ENCODE measurements at regions not wholly inside any gene's neighbourhood (a gene's known extent, or its start where the extent isn't known, plus 50 kb on each side); places are given as distances from the start of the nearest gene placed in this dataset.
A peak's percentile ranks its signal among the peaks of the same experiment; 100 is the strongest.

- intact Hi-C loops (cut with DNase I) = no loop called here
- peak; percentile 82 for DNase-seq (ENCODE audit: low spot score)
Observed at GRCh38 chr9:36728651-36729520, 156.2 kb downstream of the MELK start.

GRCh38 chr9:36729906-36730305, 157.2 kb downstream of the MELK start:
- DNase-seq (ENCODE audit: low spot score) = no peak
- intact Hi-C loops (cut with DNase I) = no loop called here

DNA sequence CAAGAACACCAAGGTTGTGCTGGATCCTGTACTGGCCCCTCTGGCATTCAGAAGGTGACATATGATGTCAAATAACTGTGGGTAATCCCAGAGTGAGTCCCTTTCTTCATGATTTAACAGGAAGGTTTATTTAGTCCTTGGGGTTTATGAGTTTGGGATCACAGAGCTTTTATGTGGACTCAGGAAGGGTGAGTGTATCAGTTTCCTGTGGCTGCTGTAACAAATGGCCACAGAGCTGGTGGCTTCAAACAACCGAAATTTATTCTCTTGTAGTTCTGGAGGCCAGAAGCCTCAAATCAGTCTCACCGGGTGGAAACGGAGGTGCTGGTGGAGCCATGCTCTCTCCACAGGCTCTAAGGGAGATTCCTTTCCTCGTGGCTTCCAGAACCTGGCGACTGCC, 157.7 kb downstream of the MELK start:
- DNase-seq (ENCODE audit: low spot score) = no peak
- intact Hi-C loops (cut with DNase I) = no loop called here

DNA sequence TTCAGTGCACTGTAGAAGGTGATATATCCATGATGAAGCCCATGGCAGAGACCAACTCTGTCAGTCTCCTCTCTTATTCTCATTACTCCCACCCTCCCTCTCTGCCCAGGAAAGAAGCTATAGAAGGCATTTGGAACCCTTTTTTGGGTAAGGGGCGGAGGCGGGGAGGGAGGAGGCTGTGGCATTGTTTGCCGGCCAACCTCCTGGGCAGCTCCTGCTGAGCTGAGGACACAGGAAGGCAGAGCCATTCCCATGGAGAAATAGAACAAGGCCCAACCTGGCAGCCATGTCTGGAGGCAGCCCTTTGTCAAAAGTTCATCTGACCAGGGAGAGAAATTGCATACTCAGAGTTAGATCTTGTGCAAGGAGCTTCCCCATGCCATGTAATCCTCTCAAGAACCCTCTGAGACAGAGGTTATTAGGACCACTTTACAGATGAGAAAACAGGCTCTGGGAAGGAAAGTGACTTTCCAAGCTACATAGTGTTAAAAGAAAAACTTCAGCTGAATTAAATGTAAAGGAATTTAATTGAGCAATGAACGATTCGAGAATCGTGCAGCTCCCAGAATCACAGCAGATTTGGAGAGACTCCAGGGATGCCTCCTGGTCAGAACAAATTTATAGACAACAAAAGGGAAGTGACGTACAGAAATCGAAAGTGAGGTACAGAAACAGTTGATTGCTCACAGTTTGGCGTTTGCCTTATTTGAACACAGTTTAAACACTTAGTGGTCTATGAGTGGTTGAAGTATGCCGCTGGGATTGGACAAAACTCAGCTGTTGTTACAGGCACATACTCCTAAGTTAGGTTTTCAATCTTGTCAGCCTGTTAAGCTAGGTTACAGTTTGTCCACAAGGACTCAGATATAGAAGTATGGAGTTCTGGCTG, 158.6 kb downstream of the MELK start:
- intact Hi-C loops (cut with DNase I) = no loop called here
- DNase-seq (ENCODE audit: low spot score) = peak; percentile 55

- intact Hi-C loops (cut with DNase I) = no loop called here
- peak; percentile 51 for DNase-seq (ENCODE audit: low spot score)
Observed at GRCh38 chr9:36734737-36735136, 162.0 kb downstream of the MELK start.

DNA sequence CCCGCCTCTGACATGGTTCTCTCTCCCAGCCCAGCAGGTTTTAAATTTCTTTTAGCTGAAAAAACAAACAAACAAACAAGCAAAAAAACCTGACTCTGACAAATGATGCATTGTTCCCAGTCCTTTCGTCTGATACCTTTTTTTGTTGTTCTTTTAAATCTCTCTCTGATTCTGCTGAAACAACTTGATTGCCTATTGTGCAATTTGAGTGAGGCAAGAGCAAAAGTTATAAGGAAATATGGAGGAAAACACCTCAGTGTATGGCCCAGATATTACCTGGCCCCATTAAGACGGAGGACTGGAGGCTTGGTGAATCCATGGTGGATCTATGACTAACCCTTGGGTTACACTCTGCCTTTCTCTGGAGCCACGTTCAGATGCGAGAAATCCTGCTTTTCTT, 164.0 kb downstream of the MELK start:
- DNase-seq (ENCODE audit: low spot score) = no peak
- intact Hi-C loops (cut with DNase I) = no loop called here

- intact Hi-C loops (cut with DNase I) = no loop called here
- DNase-seq (ENCODE audit: low spot score) = peak; percentile 76
Observed at GRCh38 chr9:36738318-36738976, 165.8 kb downstream of the MELK start.

DNA sequence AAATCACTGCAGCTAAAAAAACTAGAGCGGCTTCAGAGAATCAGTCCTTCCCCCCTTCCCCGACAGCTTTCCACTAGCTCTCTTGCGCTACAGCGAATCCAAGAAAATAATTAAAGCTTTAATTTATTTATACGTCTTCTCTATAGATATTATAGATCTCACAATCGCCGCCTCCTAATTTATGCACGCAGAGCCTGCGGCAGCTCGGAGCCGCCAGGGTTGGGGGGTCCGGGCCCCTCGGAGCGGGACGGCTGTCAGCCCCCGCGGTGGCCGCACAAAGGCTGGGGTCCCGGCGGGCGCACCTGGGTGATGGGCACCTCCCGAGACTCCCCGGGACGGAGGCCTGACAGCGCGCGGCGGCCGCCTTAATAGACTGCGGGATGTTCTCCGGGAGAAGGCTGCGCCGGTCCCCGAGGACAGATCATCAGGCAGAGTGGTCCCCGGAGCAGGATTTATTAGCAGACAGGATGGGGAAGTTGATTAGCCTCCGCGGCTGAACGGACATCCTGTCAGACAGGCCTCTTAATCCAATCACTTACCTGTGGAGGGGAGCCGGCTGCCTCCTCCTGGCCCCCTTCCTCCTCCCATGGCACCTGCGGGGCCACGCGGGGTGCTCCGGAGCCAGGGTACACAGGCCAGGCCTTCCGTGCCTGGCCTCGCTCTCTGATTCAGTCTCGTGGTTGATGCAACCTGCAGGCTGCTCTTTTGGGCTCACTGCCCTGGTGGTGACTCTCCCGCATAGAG, 166.8 kb downstream of the MELK start:
- peak; percentile 51 for DNase-seq (ENCODE audit: low spot score)
- intact Hi-C loops (cut with DNase I) = no loop called here

- intact Hi-C loops (cut with DNase I) = no loop called here
- no peak for DNase-seq (ENCODE audit: low spot score)
Observed at GRCh38 chr9:36742264-36742663, 169.6 kb downstream of the MELK start.

GRCh38 chr9:36744678-36745077, 172.0 kb downstream of the MELK start:
- intact Hi-C loops (cut with DNase I) = no loop called here
- no peak for DNase-seq (ENCODE audit: low spot score)

- no peak for DNase-seq (ENCODE audit: low spot score)
- intact Hi-C loops (cut with DNase I) = no loop called here
Observed at GRCh38 chr9:36745977-36746376, 173.3 kb downstream of the MELK start.

DNA sequence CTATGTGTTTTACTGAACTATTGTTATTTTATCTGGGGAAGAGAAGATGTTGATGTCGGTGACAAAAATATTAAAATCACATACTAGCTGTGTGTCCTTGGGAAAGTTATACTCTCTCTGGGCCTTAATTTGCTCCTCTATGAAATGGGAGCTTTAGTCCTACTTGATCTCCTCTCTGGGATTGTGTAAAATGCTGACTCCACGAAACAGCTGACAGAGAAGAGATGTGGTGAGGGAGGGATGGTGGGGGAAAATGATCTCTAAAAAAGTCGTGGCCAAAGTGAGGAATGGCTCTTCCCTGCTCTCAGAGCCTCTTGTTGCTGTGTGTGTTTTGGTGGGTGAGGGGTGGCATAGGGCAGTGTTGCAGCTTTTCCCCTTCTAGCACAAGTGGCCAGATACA, 173.7 kb downstream of the MELK start:
- intact Hi-C loops (cut with DNase I) = no loop called here
- no peak for DNase-seq (ENCODE audit: low spot score)

- intact Hi-C loops (cut with DNase I) = no loop called here
- no peak for DNase-seq (ENCODE audit: low spot score)
Observed at GRCh38 chr9:36748322-36748899, 175.7 kb downstream of the MELK start.

DNA sequence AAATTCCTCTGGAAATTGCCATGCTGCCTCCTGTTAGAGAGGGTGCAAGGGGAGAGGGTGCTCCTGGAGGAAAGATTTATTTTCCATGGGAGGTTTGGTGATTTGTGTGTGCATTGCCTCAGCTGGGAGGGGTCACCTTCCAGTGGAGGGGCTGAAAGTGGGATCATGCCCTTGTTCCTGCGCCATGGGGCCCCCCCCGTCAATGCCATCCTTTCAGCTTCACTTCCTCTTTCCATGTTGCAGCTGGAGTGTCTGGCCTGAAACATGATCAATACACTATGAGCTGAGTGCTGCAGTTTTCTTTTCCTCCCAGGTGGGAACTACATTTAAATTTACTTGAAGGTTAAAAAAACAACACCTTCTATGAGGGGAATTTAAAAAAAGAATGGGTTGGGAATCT, 176.8 kb downstream of the MELK start:
- no peak for DNase-seq (ENCODE audit: low spot score)
- intact Hi-C loops (cut with DNase I) = no loop called here

DNA sequence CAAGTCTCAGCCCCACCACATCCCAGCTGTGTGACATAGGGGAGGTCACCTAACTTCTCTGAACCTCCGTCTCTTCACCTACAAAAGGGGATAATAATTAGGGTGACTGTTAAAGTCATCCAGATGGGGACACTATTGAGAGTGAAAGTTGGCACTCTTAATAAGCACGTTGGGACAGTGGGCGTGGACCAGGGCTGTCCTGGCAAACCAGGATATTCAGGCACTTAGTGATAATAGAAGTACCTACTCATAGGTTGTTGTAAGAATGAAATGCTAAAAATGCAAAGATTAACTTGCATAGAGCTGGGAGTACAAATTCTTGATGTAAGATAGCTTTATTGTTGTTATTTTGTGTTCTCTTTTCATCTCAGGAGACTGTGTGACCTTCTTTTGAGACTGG, 177.9 kb downstream of the MELK start:
- intact Hi-C loops (cut with DNase I) = no loop called here
- no peak for DNase-seq (ENCODE audit: low spot score)

- intact Hi-C loops (cut with DNase I) = no loop called here
- DNase-seq (ENCODE audit: low spot score) = no peak
Observed at GRCh38 chr9:36755019-36755418, 182.3 kb downstream of the MELK start.

DNA sequence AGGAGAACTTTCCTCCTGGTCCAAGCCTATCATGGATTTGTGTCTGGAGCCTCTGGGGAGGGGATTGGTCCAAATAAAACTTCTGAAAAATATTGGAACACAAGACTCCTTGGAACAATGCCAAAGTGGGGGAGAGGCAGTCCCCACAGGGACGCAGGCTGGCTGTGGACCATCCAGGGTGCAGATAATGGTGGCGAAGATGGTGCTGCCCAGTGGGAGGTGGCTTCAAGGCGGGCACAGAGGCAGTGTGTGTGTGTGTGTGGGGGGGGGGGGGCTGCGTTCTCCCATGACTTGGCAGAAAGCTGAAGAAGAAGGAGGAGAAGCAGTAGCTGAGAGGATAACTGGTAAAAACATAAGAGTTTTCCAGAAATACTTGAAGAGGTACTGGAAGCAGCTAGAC, 186.4 kb downstream of the MELK start:
- intact Hi-C loops (cut with DNase I) = no loop called here
- no peak for DNase-seq (ENCODE audit: low spot score)

- DNase-seq (ENCODE audit: low spot score) = no peak
- intact Hi-C loops (cut with DNase I) = no loop called here
Observed at GRCh38 chr9:36759976-36760375, 187.3 kb downstream of the MELK start.
